ENCODE measurements at regions not wholly inside any gene's neighbourhood (a gene's known extent, or its start where the extent isn't known, plus 50 kb on each side); places are given as distances from the start of the nearest gene placed in this dataset.

DNA sequence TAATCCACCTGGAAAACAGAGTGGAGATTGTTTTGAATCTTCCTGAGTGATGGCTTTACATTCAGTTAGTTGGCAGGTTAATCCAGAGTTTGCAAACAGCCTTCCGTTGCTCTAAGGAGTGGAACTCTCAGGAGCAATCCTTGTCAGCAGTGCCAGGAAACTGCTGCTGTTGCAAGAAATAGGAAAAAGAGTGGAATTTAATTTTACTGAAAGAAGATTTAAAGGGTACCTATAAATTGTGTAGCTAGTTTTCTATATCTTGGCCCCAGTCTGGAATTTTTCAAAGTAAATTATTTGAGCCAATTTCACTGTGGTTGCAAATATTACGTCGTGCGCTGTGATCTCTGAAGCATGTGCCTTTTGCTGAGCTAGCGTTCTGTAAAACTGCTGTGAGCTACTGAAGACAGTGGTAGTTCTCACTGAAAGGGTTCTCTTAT lies 55.5 kb upstream of the SLC5A12 start:
- no peak for DNase-seq (ENCODE audit: low read depth)

DNA sequence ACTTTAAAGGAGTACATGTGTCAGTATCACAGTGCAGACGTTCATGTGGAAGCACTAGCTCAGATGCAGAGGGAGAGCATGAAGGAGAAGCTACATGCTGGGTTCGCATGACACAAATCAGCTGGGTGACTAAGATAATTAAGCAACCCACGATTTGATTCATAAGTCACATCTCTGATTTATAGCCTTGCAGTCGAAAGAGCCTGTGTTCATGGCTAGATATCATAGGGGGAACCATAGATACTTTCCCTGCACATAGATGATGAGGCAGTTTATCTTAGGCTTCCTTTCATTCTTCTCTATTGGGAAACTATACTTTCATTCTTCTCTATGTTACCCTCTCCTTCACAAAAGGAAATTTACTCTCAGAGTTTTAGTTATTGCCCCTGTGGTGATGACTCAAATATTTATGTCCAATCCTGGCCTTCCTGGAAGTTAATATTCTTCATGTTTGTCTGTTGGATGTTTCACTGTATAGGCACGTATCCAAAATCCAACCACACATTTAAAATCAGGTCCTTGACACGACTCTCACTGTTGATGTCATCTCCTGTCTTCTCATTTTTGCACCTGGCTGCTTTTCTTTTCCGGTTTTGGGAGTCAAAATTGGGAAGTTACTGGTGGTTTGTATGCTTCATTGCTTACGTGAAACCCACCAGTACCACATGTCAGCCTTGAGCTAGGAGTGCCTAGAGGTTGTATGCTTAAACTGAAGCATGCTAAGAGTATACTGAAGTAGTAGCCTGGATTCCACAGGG lies 56.3 kb upstream of the SLC5A12 start:
- DNase-seq (ENCODE audit: low read depth): peak; percentile 54

DNA sequence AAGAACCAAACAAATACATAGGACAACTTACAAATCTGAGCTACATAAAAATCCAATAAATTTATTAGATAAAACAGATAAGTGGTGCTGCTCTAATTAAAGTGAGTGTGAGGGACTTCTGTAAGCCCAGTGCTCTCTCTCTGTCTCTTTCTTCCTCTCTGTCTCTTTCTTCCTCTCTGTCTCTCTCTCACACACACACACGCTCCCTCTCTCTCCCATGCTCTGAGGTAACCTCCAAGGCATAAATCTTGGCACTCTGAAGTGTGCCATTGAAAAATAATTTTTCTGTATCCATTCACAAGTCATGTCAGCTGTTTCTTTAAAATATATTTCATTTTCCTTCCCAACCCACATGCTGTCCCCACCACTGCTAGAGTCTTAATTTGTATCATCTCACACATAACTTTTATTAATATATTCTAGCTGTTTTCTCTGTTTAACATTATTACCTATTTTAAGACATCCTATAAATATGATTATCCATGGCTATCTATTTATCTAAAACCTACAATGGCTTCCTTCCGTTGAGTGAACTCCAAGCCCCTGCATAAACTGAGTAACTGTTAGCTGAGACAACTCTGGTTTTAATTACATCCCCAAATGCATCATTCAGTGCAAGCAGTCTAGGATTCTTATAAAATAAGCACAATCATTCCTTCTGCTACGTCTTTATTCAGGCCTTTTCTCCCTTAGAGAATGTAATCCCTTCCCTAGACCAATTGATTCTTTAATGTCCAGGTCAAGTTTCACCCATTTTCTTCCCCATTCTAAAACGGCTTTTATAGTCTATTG lies 57.4 kb upstream of the SLC5A12 start:
- no peak for DNase-seq (ENCODE audit: low read depth)

DNA sequence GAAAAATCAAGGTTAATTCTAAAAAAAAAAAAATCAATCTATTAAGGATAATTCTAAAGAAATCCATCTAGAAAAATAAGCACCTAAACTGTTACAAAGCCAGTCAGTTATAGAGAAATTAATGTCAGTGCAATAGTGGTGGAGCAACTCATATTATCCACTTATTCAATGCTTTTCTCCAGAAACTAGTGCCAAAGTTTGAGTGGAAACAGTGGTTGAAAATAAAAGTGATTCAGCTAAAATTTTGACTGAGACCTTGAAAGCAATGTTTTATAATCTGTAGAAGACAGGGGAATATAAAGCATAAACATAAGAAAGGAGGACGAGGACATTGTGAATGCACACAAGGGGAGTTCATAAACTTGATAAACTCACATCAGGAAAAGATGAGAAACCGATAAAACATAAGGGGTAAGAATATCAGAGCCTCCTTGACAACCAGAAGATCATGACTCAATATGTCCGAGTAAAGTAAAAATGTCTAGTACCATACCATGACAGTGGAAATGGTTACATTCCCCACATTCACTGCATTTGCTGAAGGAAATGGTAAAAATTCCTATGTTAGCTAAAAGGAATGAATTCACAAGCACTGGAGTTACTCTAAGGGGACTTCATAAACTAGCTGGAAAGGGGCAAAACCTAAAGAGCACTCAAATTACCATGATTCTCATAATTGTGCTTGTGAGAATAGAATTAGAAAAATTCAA lies 58.7 kb upstream of the SLC5A12 start:
- no peak for DNase-seq (ENCODE audit: low read depth)

DNA sequence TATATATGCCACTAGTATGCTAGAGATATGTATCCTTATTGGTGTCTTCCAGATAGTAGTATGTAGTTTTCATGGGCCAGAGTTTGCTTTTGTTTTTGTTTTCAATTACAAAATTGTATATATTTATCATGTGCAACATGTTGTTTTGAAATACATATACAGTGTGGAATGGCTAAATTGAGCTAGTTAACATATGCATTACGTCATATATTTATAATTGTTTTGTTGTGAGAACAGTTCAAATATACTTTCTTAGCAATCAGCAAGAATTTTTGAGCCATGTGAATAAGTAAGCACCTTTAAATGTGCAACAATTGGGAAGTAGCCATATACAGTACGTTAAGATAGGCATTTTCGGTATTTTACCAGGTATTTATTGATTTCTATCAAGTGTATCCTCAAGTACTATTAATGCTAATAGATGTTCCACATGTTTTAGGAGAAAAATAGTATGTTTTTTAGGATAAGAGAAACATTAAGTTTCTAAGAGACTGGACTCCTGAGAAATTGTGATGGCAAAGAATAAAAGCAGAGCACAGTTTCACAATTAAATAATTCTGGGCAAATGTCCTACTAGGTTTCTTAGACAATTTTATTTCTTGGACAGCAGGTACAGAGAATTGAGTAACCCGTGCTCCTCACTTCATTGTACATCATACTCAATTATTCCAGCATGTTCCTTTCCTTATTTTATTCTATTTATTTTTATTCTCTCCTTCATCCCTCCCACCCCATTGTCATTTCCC lies 60.5 kb upstream of the SLC5A12 start:
- no peak for DNase-seq (ENCODE audit: low read depth)

DNA sequence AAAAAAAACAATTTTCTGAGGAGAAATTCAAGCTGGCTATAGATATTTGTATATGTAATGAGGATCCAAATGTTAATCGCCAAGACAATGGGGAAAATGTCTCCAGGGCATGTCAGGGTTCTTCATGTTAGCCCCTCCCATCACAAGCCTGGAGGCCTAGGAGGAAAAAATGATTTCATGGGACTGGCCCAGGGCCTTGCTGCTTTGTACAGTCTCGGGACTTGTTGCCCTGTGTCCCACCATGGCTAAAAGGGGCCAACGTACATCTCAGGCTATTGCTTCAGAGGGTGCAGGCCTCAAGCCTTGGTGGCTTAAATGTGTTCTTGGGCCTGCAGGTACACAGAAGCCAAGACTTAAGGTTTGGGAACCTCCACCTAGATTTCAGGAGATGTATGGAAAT lies 62.1 kb upstream of the SLC5A12 start:
- no peak for DNase-seq (ENCODE audit: low read depth)

DNA sequence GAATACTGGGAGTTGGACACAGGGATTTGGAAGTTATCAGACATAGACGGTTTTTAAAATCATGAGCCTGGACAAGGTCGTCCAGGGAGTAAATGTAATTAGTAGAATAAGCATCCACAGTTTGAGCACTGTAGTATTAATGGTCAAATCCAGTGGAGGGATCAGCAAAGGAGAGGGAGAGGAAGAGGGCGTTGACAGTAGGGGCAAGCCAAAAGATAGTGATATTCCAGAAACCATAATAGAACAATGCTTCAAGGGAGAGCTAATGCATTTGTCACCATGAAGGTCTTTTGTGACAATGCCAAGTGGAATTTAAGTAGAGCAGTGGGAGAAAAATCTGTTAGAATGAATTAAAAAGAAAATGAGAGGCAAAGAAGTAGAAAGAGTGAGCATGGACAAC lies 68.9 kb upstream of the SLC5A12 start:
- no peak for DNase-seq (ENCODE audit: low read depth)

DNA sequence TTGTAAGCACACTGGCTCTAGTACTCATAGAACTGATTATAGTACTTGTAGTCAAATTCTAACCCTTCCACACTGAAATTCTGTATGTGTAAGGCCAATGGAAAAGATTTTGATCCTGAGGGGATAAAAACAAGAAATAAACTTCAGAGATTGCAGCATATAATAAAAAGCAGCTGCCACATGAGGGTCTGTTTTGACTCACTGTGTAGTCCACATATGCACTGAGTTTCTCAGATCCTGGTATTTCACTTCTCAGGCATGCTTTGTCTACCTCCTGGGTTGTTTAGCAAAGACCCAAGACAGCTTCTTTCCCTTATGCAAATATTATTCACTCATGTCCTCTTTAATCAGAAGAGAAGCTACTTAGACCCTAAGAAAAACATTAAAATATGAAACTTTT lies 71.1 kb upstream of the SLC5A12 start:
- DNase-seq (ENCODE audit: low read depth): no peak

DNA sequence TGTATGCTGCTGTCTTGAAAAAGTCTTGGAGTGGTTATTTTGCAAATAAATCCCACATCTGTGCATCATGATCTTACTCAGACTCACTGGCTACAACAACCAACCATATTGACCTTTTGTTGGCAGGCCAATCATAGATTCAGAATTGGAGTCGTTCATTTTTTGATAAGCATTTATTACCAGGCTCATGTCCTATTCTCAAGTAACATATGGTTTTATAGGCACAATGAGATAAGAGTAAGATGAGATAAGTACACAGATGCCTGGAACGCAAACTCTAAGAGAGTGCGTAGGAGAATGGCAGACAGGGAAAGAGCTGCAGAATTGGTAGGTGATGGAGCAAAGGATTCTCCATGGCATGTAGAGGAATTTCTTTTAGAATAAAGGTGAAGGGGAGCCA lies 71.6 kb upstream of the SLC5A12 start:
- DNase-seq (ENCODE audit: low read depth): no peak

DNA sequence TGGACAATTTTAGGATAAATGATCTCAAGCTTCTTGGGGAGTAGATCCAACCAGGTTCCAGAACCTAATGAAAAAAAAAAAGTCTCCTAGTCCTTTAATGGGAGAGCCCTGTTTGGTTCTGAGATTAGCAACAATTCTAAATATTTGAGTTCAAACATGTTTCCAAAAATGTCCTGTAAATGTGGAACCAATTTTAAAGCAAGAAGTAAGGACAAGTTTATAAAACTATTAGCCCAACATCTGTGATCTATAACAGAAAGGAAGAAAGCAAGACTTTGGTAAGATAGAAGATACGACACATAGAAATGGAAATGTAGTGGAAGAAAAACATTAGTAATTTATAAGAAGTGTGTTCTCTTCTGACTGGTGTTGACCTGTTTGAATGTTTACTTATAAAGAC lies 79.7 kb upstream of the SLC5A12 start:
- DNase-seq (ENCODE audit: low read depth): no peak

DNA sequence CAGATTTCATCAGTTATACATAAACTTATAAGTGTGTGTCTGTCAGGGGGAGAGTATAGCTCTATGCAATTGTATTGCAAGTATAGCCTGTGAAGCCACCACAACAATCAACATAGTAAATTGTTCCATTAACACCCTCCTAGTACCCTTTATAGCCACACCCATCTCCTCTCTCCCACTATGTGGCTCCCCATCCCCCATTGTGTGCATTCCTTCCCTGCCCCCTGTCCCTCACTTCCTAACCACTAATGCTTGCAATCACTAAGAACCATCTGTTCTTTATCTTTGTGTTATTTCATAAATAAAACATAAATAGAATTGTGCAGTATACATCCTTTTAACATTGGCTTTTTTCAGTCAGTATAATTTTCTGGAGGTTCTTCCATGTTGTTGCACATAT lies 83.1 kb upstream of the SLC5A12 start:
- DNase-seq (ENCODE audit: low read depth): no peak

DNA sequence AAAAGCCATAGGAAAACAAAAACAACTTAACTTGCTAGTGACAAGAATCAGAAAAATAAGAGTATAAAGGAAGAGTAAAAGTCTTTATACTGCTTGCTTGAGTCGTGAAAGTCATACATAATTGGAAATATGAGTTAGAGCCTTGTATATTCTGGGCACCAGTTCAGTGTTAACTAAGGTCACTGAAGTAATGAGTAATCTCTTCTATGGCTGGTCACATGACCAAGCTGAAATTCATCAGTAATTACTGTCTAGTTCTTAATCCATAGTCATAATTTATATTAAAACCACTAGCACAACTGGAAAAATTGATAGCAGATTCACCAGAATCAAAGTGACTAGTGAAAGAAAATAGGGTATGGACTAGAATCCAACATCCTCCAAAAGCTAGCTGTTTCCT lies 84.4 kb upstream of the SLC5A12 start:
- DNase-seq (ENCODE audit: low read depth): no peak

DNA sequence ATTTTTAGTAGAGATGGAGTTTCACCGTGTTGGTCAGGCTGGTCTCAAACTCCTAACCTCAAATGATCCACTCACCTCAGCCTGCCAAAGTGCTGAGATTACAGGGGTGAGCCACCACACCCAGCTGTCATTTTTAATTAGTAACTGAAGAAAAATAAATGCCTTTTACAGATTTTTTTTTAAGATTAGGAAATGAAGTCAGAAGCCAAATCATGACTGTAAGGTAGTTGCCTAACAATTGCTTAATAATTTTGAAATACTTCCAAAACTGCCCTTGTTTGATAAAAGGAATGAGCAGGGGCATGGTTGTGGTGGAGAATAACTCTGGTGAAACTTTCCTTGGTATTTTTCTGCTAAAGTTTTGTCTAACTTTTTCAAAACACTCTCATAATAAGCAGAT lies 98.9 kb upstream of the SLC5A12 start:
- no peak for DNase-seq (ENCODE audit: low read depth)

DNA sequence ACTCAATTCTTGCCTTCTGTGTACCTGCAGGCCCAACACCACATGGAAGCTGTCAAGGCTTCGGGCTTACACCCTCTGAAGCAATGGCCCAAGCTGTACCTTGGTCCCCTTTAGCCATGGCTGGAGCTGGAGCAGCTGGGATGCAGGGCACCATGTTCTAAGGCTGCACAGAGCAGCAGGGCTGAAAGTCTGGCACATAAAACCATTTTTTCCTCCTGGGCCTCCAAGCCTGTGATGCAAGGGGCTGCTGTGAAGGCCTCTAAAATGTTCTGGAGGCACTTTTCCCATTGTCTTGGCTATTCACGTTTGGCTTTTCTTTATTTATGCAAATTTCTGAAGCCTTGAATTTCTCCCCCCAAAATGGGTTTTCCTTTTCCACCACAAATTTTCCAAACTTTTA lies 102.1 kb upstream of the SLC5A12 start:
- no peak for DNase-seq (ENCODE audit: low read depth)

DNA sequence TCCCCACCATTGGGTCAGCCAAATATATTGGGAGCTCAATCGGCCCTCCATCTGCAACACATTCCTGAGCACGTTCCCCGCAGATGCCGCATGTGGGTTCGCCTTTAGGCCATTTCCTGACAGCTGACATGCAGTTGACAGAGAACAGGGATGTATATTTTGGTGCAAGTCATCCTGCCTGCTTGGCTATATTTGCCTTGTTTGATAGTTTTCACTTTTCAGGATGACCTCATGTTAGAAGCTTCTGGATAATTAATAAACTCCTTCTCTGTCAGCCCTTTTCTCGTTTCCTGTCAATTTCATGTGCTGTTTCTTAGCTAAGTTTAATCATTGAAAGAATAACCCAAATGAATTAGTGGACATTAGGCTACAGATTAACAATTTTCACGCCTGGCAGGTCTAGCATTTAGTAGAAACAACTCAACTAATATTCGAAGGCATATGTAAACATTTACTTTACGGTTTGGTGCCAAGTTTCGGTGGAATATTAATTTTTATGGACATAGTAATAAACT lies 105.8 kb upstream of the SLC5A12 start:
- no peak for DNase-seq (ENCODE audit: low read depth)

DNA sequence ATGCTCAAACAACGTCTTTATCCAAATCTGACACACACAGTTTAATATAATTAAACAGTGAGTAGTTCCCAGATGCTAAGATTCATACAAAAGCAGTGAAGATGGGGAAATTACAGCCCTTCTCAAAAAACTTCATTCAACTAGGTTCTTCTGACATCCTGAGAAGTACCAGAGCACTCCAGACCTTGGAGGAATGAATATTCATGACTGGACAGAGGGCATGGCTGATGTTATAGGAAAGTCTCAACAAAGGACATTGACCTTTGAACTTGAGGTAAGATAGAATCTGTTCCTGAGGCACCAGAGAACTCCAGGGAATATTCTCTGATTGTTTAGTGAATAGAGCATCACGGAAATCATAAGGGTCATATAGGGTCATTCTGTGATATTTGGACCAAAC lies 106.4 kb upstream of the SLC5A12 start:
- DNase-seq (ENCODE audit: low read depth): no peak

DNA sequence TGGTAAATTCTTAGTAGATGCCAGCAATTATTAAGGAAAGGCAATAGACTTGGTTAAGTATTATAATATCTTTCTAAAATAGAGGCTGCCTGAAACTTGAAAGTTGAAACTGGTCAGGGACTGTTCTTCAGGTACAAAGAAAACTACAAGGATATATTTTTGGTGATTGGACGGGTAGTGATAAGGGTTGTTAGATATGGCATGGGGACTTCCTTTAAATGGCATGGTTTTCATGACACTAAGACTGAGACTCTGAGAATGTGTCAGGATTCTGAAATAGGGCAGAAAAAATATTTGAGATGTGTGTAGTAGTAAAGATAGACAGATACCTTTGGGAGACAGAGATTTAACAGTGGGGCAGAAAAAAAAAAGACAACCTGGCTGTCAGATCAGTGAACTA lies 108.4 kb upstream of the SLC5A12 start:
- no peak for DNase-seq (ENCODE audit: low read depth)

DNA sequence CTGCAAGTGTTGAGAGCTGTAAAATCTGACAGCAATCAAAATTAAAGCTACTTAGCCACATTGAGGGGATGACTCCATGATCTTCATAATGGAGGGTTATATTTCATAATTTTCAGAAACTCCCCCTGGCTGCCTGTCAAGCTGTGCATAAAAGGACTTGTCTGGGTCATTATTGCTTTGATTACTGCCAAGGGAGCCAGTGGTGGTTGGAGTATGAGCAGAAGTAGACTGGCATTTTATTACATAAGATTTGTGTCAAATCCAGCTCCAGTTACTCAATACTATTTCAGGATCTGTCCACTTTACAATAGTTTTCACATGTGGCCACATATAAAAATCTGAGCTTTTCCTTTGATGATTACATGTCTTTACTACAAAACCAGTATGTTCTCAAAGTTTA lies 108.9 kb upstream of the SLC5A12 start:
- DNase-seq (ENCODE audit: low read depth): no peak

DNA sequence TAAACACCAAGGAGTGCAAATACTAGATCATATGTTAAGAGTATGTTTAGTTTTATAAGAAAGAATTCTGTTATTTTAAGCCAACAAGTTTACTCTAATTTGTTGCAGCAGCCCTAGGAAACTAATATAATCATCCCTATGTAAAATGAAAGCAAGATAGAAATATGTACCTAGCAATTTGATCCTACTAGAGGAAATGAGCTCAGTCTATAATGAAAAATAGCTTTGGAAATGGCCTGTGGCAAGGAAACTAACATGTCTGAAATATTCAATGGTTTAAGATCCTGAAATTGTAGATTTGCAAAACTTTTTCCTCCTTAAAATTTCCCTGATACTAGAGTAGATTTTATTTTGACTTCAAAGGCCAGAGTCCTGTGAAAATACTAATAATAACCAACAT lies 112.7 kb upstream of the SLC5A12 start:
- no peak for DNase-seq (ENCODE audit: low read depth)

DNA sequence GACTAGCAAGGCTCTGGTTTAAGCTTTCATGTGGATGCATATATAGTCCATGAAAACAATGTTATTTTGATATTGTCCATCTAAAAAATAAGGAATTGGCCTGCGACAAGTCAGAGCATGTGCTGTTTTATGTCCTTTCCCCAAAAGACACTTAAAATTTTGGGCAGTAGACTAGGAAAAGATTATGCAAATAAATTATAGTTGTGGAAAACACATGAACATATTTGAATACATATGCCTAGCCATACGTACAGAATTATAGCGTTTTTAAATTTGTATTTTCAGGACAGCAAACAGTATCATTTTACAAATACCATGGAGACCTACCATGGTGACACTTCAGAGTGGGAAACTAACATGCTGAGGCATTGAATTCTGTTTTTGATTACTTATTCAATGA lies 113.8 kb upstream of the SLC5A12 start:
- DNase-seq (ENCODE audit: low read depth): no peak

DNA sequence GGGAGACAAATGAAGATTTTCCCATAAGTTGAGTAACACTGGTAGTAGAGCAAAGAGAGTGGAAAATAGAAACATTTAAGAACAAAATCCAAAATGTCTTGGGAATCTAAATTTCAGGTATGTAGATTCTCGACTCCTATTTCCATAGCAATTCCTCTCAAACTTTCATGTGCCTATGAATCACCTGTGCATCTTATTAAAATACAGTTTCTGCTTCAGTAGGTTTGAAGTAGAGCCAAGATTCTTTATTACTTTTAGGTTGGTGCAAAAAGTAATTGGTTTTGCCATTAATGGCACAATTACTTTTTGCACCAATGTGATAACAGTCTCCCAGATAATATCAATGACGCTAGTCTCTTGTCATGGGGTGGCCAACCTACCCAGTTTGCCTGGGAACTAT lies 115.3 kb upstream of the SLC5A12 start:
- DNase-seq (ENCODE audit: low read depth): no peak
